PC-9 (cell line): ENCODE measurements at regions not wholly inside any gene's neighbourhood (a gene's known extent, or its start where the extent isn't known, plus 50 kb on each side); places are given as distances from the start of the nearest gene placed in this dataset.

Source experiments
- BruUV-seq: library from RNA; stranded (reverse); fragments of 400-500 nt; replicated peaks from 2 replicates; lab custom pipeline; 2021; lab: Mats Ljungman, UMichigan
- CTCF ChIA-PET: fragments of 300-600 bp; sonication (Branson Sonifier 250); formaldehyde crosslinking; loops from one replicate; lab custom pipeline; 2022; ENCODE audit warnings: antibody characterized with exemption; lab: Charles Lee
- POLR2A ChIA-PET: fragments of 300-600 bp; sonication (Branson Sonifier 250); formaldehyde crosslinking; loops from one replicate; lab custom pipeline; 2022; ENCODE audit warnings: antibody characterized with exemption; ENCODE audit not compliant: unreplicated experiment; lab: Charles Lee
- DNase-seq, 2 experiments: peaks; one replicate each; pipeline versions ENCODE4 v3.0.0 to v3.0.0-alpha.2; 2015 to 2022; ENCODE audit warnings: mixed read lengths in 1 of 2
- H2AFZ ChIP-seq: fragments of 200-600 bp; sonication (generic); 2 replicates; pipeline ENCODE4 v1.8.1; 2017; ENCODE audit warnings: antibody characterized with exemption
- H3F3A ChIP-seq: fragments of 200-600 bp; sonication (generic); 2 replicates; pipeline ENCODE4 v1.8.1; 2017; ENCODE audit warnings: antibody characterized with exemption, mild to moderate bottlenecking, low read depth; ENCODE audit not compliant: insufficient read depth
- H3K27ac ChIP-seq: fragments of 200-600 bp; sonication (generic); 2 replicates; pipeline ENCODE4 v1.6.1; 2016; ENCODE audit warnings: mixed run types
- H3K27me3 ChIP-seq: fragments of 200-600 bp; sonication (generic); 2 replicates; pipeline ENCODE4 v1.6.1; 2016; ENCODE audit warnings: low read depth, mixed run types; ENCODE audit not compliant: insufficient read depth
- H3K36me3 ChIP-seq: fragments of 200-600 bp; sonication (generic); 2 replicates; pipeline ENCODE4 v1.6.1; 2016; ENCODE audit warnings: low read depth, mixed run types
- H3K4me1 ChIP-seq: fragments of 200-600 bp; sonication (generic); replicated peaks from 2 replicates; pipeline ENCODE4 v1.6.1; 2016; ENCODE audit warnings: mixed run types; ENCODE audit not compliant: insufficient read depth
- H3K4me2 ChIP-seq: fragments of 200-600 bp; sonication (generic); 2 replicates; pipeline ENCODE4 v1.6.1; 2017; ENCODE audit warnings: mixed run types
- H3K4me3 ChIP-seq: fragments of 200-600 bp; sonication (generic); 2 replicates; pipeline ENCODE4 v1.6.1; 2016; ENCODE audit warnings: mixed run types
- H3K79me2 ChIP-seq: fragments of 200-600 bp; sonication (generic); 2 replicates; pipeline ENCODE4 v1.6.1; 2017; ENCODE audit warnings: low read depth, mixed run types
- H3K9me2 ChIP-seq: fragments of 200-600 bp; sonication (generic); 2 replicates; pipeline ENCODE4 v1.8.1; 2017; ENCODE audit warnings: mild to moderate bottlenecking; ENCODE audit not compliant: insufficient read depth
- H3K9me3 ChIP-seq: fragments of 200-600 bp; sonication (generic); 2 replicates; pipeline ENCODE4 v1.8.1; 2016; ENCODE audit warnings: low read depth; ENCODE audit not compliant: insufficient read depth
- H4K20me1 ChIP-seq: fragments of 200-600 bp; sonication (generic); 2 replicates; pipeline ENCODE4 v1.8.1; 2017; ENCODE audit not compliant: insufficient read depth
- EZH2 ChIP-seq: fragments of 200-600 bp; sonication (generic); IDR thresholded peaks from 2 replicates; pipeline ENCODE4 v1.8.0; 2017; ENCODE audit warnings: antibody characterized with exemption, low read depth
- intact Hi-C: fragments of 100-400 bp; cut with micrococcal nuclease; formaldehyde crosslinking; loops from one replicate; pipeline ENCODE4 v1.10.0; 2022; ENCODE audit not compliant: unreplicated experiment
- TF ChIP-seq, protein P1 (sequence below): fragments of 200-600 bp; sonication (generic); conservative IDR thresholded peaks from 2 replicates; pipeline ENCODE4 v1.6.1; 2017; ENCODE audit warnings: mixed run types, antibody characterized with exemption, mild to moderate bottlenecking, moderate library complexity

DNA sequence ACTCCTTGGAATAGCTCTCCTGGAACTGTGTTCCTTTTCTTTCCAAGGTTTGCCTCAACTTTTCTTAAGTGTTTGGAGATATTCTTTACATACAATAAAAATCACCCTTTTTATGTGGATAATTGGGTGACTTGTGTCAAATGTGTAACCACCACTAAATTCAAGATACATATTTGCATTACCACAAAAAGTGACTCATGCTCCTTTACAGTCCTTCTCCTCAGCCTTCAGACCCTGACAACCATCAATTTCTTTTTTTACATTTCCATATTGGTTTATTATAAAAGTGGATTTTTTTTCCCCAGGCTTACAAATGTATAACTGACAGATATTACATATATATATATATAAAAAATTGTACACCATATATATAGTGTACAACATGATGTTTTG lies 372.0 kb upstream of the KCNN2 start:
- Histone ChIP-seq H3K9me2 (no peaks in the 10 kb centered on the region; the same call in 1 of the 2 replicates), H3K4me1 (0 out of 2 replicates have a peak, but pooled peaks cover 2% of the 10 kb centered on the region), H3K27ac (no peak overlapping the region), H3K4me3 (peak overlapping the region; percentile 54), H3K27me3 (no peaks in the 10 kb centered on the region), H3F3A (no peaks in the 10 kb centered on the region), H3K4me2 (peak overlapping the region; percentile 82), H2AFZ (peak overlapping the region; percentile 83), H3K9me3 (no peaks in the 10 kb centered on the region), H3K79me2 (no peaks in the 10 kb centered on the region), H4K20me1 (no peaks in the 10 kb centered on the region), H3K36me3 (no peaks in the 10 kb centered on the region)
- no peak for TF ChIP-seq EZH2
- TF ChIP-seq, protein P1, sequence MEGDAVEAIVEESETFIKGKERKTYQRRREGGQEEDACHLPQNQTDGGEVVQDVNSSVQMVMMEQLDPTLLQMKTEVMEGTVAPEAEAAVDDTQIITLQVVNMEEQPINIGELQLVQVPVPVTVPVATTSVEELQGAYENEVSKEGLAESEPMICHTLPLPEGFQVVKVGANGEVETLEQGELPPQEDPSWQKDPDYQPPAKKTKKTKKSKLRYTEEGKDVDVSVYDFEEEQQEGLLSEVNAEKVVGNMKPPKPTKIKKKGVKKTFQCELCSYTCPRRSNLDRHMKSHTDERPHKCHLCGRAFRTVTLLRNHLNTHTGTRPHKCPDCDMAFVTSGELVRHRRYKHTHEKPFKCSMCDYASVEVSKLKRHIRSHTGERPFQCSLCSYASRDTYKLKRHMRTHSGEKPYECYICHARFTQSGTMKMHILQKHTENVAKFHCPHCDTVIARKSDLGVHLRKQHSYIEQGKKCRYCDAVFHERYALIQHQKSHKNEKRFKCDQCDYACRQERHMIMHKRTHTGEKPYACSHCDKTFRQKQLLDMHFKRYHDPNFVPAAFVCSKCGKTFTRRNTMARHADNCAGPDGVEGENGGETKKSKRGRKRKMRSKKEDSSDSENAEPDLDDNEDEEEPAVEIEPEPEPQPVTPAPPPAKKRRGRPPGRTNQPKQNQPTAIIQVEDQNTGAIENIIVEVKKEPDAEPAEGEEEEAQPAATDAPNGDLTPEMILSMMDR, result no peak
- no peak for DNase-seq
- CTCF ChIA-PET, result no interaction called here
- intact Hi-C loops, result no loop called here
- BruUV-seq, result no TSS peak
- POLR2A ChIA-PET, result no interaction called here

DNA sequence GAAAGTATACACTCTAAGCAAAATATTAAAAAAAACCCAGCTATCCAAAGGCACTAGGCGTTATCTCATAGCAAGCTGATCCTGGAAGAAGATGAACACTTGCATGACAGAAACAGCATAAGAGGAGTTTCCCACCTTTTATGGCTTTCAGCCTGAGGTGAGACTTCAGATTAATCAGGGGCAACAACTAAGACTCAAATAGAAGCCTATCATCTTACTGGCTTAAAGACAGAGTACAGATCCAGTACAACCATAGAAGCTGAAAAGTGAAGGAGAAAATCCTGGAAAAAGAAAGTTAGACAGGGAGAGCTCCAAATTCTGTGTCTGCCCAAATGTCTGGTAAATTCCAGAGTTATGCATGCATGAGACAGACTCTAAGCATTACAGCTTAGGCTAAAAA lies 360.8 kb upstream of the KCNN2 start:
- BruUV-seq, result no TSS peak
- Histone ChIP-seq H3K4me3 (no peak overlapping the region), H3K79me2 (no peaks in the 10 kb centered on the region), H3F3A (no peaks in the 10 kb centered on the region), H3K27ac (no peak overlapping the region), H3K4me1 (no peaks in the 10 kb centered on the region), H2AFZ (no peak overlapping the region), H3K4me2 (no peak overlapping the region), H3K36me3 (no peaks in the 10 kb centered on the region), H3K9me2 (no peaks in the 10 kb centered on the region), H3K9me3 (no peaks in the 10 kb centered on the region), H4K20me1 (no peaks in the 10 kb centered on the region), H3K27me3 (no peaks in the 10 kb centered on the region)
- CTCF ChIA-PET, result no interaction called here
- DNase-seq, result no peak
- intact Hi-C loops, result no loop called here
- no peak for TF ChIP-seq EZH2
- TF ChIP-seq, protein P1, result no peak
- POLR2A ChIA-PET, result no interaction called here

DNA sequence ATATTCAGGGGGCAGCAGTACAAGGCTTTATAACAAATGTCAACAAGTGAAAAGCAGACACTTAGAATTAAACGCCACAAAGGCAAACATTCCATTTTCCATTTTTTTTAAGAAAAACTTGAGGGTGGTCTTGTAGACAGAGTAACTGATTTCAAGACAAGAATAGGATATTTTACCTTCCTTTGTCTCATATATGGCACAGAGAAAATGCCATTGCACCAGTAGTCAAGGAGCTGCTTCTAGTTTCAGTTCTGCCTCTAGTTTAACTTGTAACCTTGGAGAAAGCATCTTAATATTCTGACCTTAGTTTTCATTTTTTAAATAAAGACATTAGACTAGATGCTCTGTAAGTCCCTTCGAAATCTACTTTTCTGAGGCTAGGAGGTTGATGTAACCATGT lies 355.3 kb upstream of the KCNN2 start:
- H3K27me3 ChIP-seq, result no peaks in the 10 kb centered on the region
- H3K4me3 ChIP-seq, result no peak overlapping the region
- no peak overlapping the region for H3K4me2 ChIP-seq
- no peaks in the 10 kb centered on the region for H3F3A ChIP-seq
- DNase-seq, result no peak
- H2AFZ ChIP-seq, result no peak overlapping the region
- BruUV-seq, result no TSS peak
- no peak for TF ChIP-seq EZH2
- TF ChIP-seq, protein P1, result no peak
- ChIA-PET POLR2A (no interaction called here), CTCF (no interaction called here)
- H3K4me1 ChIP-seq, result no peaks in the 10 kb centered on the region
- no peak overlapping the region for H3K27ac ChIP-seq
- H3K36me3 ChIP-seq, result no peaks in the 10 kb centered on the region
- H3K9me2 ChIP-seq, result no peaks in the 10 kb centered on the region
- no peaks in the 10 kb centered on the region for H3K9me3 ChIP-seq
- H3K79me2 ChIP-seq, result no peaks in the 10 kb centered on the region
- H4K20me1 ChIP-seq, result no peaks in the 10 kb centered on the region
- intact Hi-C loops, result no loop called here
